HEK293 (cell line): ENCODE measurements at regions not wholly inside any gene's neighbourhood (a gene's known extent, or its start where the extent isn't known, plus 50 kb on each side); places are given as distances from the start of the nearest gene placed in this dataset.

Source experiments
- CTCF ChIA-PET: fragments of 350-600 bp; formaldehyde crosslinking; extraction: SDS; loops from one replicate; lab custom pipeline; 2021; ENCODE audit warnings: antibody characterized with exemption; lab: Yijun Ruan, JAX
- POLR2A ChIA-PET: fragments of 300-600 bp; formaldehyde crosslinking; extraction: SDS; loops from one replicate; lab custom pipeline; 2020; ENCODE audit warnings: antibody characterized with exemption, inconsistent platforms; lab: Yijun Ruan, JAX
- H3K27ac ChIP-seq: fragments of 200-500 bp; sonication (Bioruptor generic); 2 replicates; pipeline ENCODE4 v1.5.1; 2014; ENCODE audit warnings: low read depth, low read length, control low read depth, inconsistent platforms; ENCODE audit errors: extremely low read depth
- H3K36me3 ChIP-seq, 2 experiments: fragments of 200-500 bp in 1 of 2; sonication (Bioruptor generic) in 1 of 2; 1 replicate in 1 of 2; 2 replicates in 1 of 2; pipeline ENCODE4 v1.5.1; 2014 to 2017; ENCODE audit warnings: inconsistent platforms in 2 of 2, low read length in 2 of 2; ENCODE audit not compliant: control insufficient read depth in 2 of 2, insufficient read depth in 1 of 2
- H3K4me1 ChIP-seq: fragments of 200-500 bp; sonication (Bioruptor generic); 2 replicates; pipeline ENCODE4 v1.5.1; 2014; ENCODE audit warnings: mild to moderate bottlenecking, low read length, inconsistent platforms; ENCODE audit not compliant: control insufficient read depth, insufficient read depth
- H3K4me3 ChIP-seq: 2 replicates; pipeline ENCODE4 v1.5.1; 2011; ENCODE audit warnings: low read depth, mild to moderate bottlenecking, control low read depth, low read length, moderate library complexity
- H3K9me3 ChIP-seq: fragments of 200-500 bp; sonication (Bioruptor generic); 2 replicates; pipeline ENCODE4 v1.5.1; 2014; ENCODE audit warnings: low read depth, low read length, inconsistent platforms; ENCODE audit not compliant: control insufficient read depth, insufficient read depth
- KLF7 ChIP-seq: fragments of 450-650 bp; formaldehyde crosslinking; IDR thresholded peaks from 2 replicates; pipeline ENCODE4 v1.5.1; 2016; ENCODE audit warnings: missing biosample characterization, missing genetic modification characterization, borderline replicate concordance
- KLF9 ChIP-seq: fragments of 450-650 bp; formaldehyde crosslinking; IDR thresholded peaks from 2 replicates; pipeline ENCODE4 v1.5.1; 2016; ENCODE audit warnings: missing biosample characterization, missing genetic modification characterization, low read depth
- PRDM1 ChIP-seq: fragments of 450-650 bp; formaldehyde crosslinking; IDR thresholded peaks from 2 replicates; pipeline ENCODE4; 2016; ENCODE audit warnings: missing biosample characterization, missing genetic modification characterization
- SCRT1 ChIP-seq: fragments of 450-650 bp; formaldehyde crosslinking; IDR thresholded peaks from 2 replicates; pipeline ENCODE4 v1.5.1; 2016; ENCODE audit warnings: missing biosample characterization, missing genetic modification characterization, borderline replicate concordance
- SCRT2 ChIP-seq: fragments of 450-650 bp; formaldehyde crosslinking; IDR thresholded peaks from 2 replicates; pipeline ENCODE4 v1.5.1; 2016; ENCODE audit warnings: missing biosample characterization, missing genetic modification characterization
- SETDB1 ChIP-seq: IDR thresholded peaks from one replicate; pipeline ENCODE4 v1.6.1; 2017; ENCODE audit warnings: mild to moderate bottlenecking, low read length, moderate library complexity, mixed read lengths; ENCODE audit not compliant: insufficient read length
- ZBTB1 ChIP-seq: fragments of 450-650 bp; formaldehyde crosslinking; IDR thresholded peaks from 2 replicates; pipeline ENCODE4 v1.5.1; 2016; ENCODE audit warnings: missing biosample characterization, missing genetic modification characterization
- ZBTB17 ChIP-seq: fragments of 450-650 bp; formaldehyde crosslinking; IDR thresholded peaks from 2 replicates; pipeline ENCODE4 v1.5.1; 2016; ENCODE audit warnings: missing biosample characterization, missing genetic modification characterization
- ZBTB8A ChIP-seq: fragments of 450-650 bp; formaldehyde crosslinking; IDR thresholded peaks from 2 replicates; pipeline ENCODE4 v1.5.1; 2016; ENCODE audit warnings: missing biosample characterization, missing genetic modification characterization
- ZEB2 ChIP-seq: fragments of 450-650 bp; formaldehyde crosslinking; IDR thresholded peaks from 2 replicates; pipeline ENCODE4 v1.5.1; 2016; ENCODE audit warnings: missing biosample characterization, missing genetic modification characterization
- ZIC2 ChIP-seq: fragments of 450-650 bp; formaldehyde crosslinking; IDR thresholded peaks from 2 replicates; pipeline ENCODE4 v1.5.1; 2016; ENCODE audit warnings: missing biosample characterization, missing genetic modification characterization
- ZNF140 ChIP-seq: fragments of 450-650 bp; formaldehyde crosslinking; IDR thresholded peaks from 2 replicates; pipeline ENCODE4 v1.5.1; 2016; ENCODE audit warnings: missing biosample characterization, missing genetic modification characterization
- ZNF155 ChIP-seq: fragments of 450-650 bp; formaldehyde crosslinking; IDR thresholded peaks from 2 replicates; pipeline ENCODE4 v1.5.1; 2016; ENCODE audit warnings: missing biosample characterization, missing genetic modification characterization
- ZNF248 ChIP-seq: fragments of 450-650 bp; formaldehyde crosslinking; IDR thresholded peaks from 2 replicates; pipeline ENCODE4 v1.5.1; 2017; ENCODE audit warnings: missing biosample characterization, missing genetic modification characterization
- ZNF292 ChIP-seq: fragments of 450-650 bp; formaldehyde crosslinking; IDR thresholded peaks from 2 replicates; pipeline ENCODE4 v1.5.1; 2016; ENCODE audit warnings: low read depth, missing biosample characterization, missing genetic modification characterization, borderline replicate concordance
- ZNF341 ChIP-seq: fragments of 450-650 bp; formaldehyde crosslinking; IDR thresholded peaks from 2 replicates; pipeline ENCODE4; 2016; ENCODE audit warnings: low read depth, missing biosample characterization, missing genetic modification characterization
- ZNF37A ChIP-seq: fragments of 450-650 bp; IDR thresholded peaks from 2 replicates; pipeline ENCODE4 v1.5.1; 2018; ENCODE audit warnings: missing biosample characterization, missing genetic modification characterization
- ZNF521 ChIP-seq: fragments of 450-650 bp; formaldehyde crosslinking; IDR thresholded peaks from 2 replicates; pipeline ENCODE4 v1.5.1; 2017; ENCODE audit warnings: missing biosample characterization, mild to moderate bottlenecking, missing genetic modification characterization
- ZNF530 ChIP-seq: fragments of 450-650 bp; formaldehyde crosslinking; IDR thresholded peaks from 2 replicates; pipeline ENCODE4 v1.5.1; 2016; ENCODE audit warnings: low read depth, missing biosample characterization, missing genetic modification characterization
- ZNF549 ChIP-seq: fragments of 450-650 bp; IDR thresholded peaks from 2 replicates; pipeline ENCODE4 v1.5.1; 2018; ENCODE audit warnings: missing biosample characterization, missing genetic modification characterization, mild to moderate bottlenecking, inconsistent platforms, moderate library complexity
- ZNF555 ChIP-seq: fragments of 450-650 bp; formaldehyde crosslinking; conservative IDR thresholded peaks from 2 replicates; pipeline ENCODE4 v1.5.1; 2017; ENCODE audit warnings: missing biosample characterization, mild to moderate bottlenecking, missing genetic modification characterization, inconsistent platforms
- ZNF624 ChIP-seq: fragments of 450-650 bp; formaldehyde crosslinking; IDR thresholded peaks from 2 replicates; pipeline ENCODE4 v1.5.1; 2017; ENCODE audit warnings: missing biosample characterization, missing genetic modification characterization
- ZNF707 ChIP-seq: fragments of 450-650 bp; formaldehyde crosslinking; IDR thresholded peaks from 2 replicates; pipeline ENCODE4 v1.5.1; 2016; ENCODE audit warnings: missing biosample characterization, missing genetic modification characterization
- ZNF785 ChIP-seq: fragments of 450-650 bp; formaldehyde crosslinking; IDR thresholded peaks from 2 replicates; pipeline ENCODE4 v1.5.1; 2016; ENCODE audit warnings: missing biosample characterization, missing genetic modification characterization
- ZNF792 ChIP-seq: fragments of 450-650 bp; formaldehyde crosslinking; IDR thresholded peaks from 2 replicates; pipeline ENCODE4 v1.5.1; 2016; ENCODE audit warnings: missing biosample characterization, missing genetic modification characterization
- ZNF843 ChIP-seq: fragments of 450-650 bp; formaldehyde crosslinking; IDR thresholded peaks from 2 replicates; pipeline ENCODE4 v1.5.1; 2016; ENCODE audit warnings: missing biosample characterization, missing genetic modification characterization
- ZXDB ChIP-seq: fragments of 450-650 bp; formaldehyde crosslinking; IDR thresholded peaks from 2 replicates; pipeline ENCODE4 v1.5.1; 2016; ENCODE audit warnings: missing biosample characterization, missing genetic modification characterization
- TF ChIP-seq, protein P1 (sequence below): fragments of 450-650 bp; formaldehyde crosslinking; IDR thresholded peaks from 2 replicates; pipeline ENCODE4 v1.5.1; 2016; ENCODE audit warnings: missing biosample characterization, missing genetic modification characterization
- TF ChIP-seq, protein P2 (sequence below): fragments of 450-650 bp; formaldehyde crosslinking; IDR thresholded peaks from 2 replicates; pipeline ENCODE4 v1.5.1; 2016; ENCODE audit warnings: missing biosample characterization, missing genetic modification characterization
- TF ChIP-seq, protein P3 (sequence below): fragments of 450-650 bp; formaldehyde crosslinking; IDR thresholded peaks from 2 replicates; pipeline ENCODE4 v1.5.1; 2016; ENCODE audit warnings: missing biosample characterization, missing genetic modification characterization

DNA sequence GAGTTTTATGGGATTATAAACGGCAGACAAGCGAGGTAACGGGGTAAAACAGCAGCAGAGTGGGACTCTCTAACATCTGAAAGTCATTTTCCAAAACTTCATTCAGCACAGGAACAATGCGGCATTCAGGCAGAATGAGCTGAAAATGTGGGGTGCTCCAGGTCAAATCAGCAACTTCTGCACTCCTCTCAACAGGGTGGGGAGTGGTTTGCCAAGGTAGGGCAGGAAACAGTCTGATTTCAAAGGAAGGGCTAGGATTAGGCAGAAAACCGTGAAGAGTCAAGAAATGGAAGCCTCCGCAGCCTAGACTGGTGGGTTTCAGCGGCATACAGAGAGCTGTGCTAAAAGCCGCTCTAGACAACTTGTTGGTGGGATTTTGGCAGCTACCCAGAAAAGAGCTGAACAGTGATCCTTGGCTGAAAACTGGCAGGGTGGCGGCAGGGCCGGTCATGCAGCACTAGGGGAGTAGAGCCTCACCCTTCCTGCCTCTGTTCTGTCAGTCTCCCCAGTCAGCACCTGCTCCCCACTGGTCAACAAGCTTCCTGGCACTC is 154.2 kb upstream of the KLF12 start:
- ChIA-PET CTCF (interaction anchor here (0.6 to 2.5 kb wide), 4 partner anchors 8 to 931 kb away, joined by 3 to 5 read pairs (median 3); no protein-coding TSS in a partner anchor), POLR2A (no interaction called here)
- peaks cover 3% of the 10 kb centered on the region; the same call in 1 of the 2 replicates for H3K4me1 ChIP-seq
- H3K36me3 ChIP-seq, result no peaks in the 10 kb centered on the region
- peak overlapping the region; percentile 37; the same call in 1 of the 2 replicates for H3K27ac ChIP-seq
- TF ChIP-seq ZNF341 (tag by site-specific recombination), result 0 out of 2 replicates have a peak, but pooled peaks have one; percentile 10
- no peak for TF ChIP-seq ZNF549 (tag by site-specific recombination)
- peak; percentile 90 for TF ChIP-seq SCRT2 (tag by site-specific recombination)
- no peak for TF ChIP-seq ZNF155 (tag by site-specific recombination)
- peak; percentile 85 for TF ChIP-seq SCRT1
- peak; percentile 95 for TF ChIP-seq ZBTB17 (tag by site-specific recombination)
- TF ChIP-seq ZNF292, result no peak
- TF ChIP-seq ZXDB (tag by site-specific recombination), result no peak
- no peak for TF ChIP-seq ZBTB1 (tag by site-specific recombination)
- no peak for TF ChIP-seq ZNF521 (tag by site-specific recombination)
- TF ChIP-seq ZNF530 (tag by site-specific recombination), result no peak
- peak; percentile 51 for TF ChIP-seq PRDM1 (tag by site-specific recombination)
- no peaks in the 10 kb centered on the region for H3K9me3 ChIP-seq
- H3K4me3 ChIP-seq, result no peak overlapping the region

DNA sequence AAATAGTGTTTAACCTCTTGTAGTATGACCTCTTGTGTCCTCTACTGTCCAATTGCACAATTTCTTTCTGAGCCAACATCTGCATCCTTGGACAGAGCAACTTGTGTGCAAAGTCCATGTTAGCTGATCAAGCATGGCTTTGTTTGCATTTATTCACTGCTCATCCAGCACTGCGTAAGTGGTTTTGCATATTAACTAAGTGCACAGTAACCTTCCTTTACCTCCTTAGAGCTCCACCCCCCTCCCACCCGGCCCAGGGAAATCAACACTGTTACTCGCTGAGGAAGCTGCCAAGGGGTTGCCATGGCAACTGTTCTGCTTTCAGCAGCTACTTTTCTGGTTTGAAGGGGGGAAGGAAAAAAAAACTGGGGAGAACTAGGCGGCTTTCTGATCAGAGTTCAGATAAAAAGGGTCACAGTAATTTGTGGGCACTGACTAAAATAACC is 153.5 kb upstream of the KLF12 start:
- Histone ChIP-seq H3K36me3 (no peaks in the 10 kb centered on the region), H3K4me3 (no peak overlapping the region), H3K4me1 (peaks cover 3% of the 10 kb centered on the region; the same call in 1 of the 2 replicates), H3K27ac (no peak overlapping the region), H3K9me3 (no peaks in the 10 kb centered on the region)
- POLR2A ChIA-PET, result interaction anchor here (1.3 kb wide), 1 partner anchor 153 kb away, joined by 5 read pairs; no protein-coding TSS in a partner anchor
- CTCF ChIA-PET, result interaction anchor here (0.7 to 2.5 kb wide), 5 partner anchors 9 to 353 kb away, joined by 3 to 5 read pairs (median 4); no protein-coding TSS in a partner anchor
- TF ChIP-seq ZBTB8A (tag by site-specific recombination) (no peak), KLF9 (tag by site-specific recombination) (0 out of 2 replicates have a peak, but pooled peaks have one; percentile 8)
- TF ChIP-seq, protein P1, sequence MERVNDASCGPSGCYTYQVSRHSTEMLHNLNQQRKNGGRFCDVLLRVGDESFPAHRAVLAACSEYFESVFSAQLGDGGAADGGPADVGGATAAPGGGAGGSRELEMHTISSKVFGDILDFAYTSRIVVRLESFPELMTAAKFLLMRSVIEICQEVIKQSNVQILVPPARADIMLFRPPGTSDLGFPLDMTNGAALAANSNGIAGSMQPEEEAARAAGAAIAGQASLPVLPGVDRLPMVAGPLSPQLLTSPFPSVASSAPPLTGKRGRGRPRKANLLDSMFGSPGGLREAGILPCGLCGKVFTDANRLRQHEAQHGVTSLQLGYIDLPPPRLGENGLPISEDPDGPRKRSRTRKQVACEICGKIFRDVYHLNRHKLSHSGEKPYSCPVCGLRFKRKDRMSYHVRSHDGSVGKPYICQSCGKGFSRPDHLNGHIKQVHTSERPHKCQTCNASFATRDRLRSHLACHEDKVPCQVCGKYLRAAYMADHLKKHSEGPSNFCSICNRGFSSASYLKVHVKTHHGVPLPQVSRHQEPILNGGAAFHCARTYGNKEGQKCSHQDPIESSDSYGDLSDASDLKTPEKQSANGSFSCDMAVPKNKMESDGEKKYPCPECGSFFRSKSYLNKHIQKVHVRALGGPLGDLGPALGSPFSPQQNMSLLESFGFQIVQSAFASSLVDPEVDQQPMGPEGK (tag by site-specific recombination), result 0 out of 2 replicates have a peak, but pooled peaks have one; percentile 33

DNA sequence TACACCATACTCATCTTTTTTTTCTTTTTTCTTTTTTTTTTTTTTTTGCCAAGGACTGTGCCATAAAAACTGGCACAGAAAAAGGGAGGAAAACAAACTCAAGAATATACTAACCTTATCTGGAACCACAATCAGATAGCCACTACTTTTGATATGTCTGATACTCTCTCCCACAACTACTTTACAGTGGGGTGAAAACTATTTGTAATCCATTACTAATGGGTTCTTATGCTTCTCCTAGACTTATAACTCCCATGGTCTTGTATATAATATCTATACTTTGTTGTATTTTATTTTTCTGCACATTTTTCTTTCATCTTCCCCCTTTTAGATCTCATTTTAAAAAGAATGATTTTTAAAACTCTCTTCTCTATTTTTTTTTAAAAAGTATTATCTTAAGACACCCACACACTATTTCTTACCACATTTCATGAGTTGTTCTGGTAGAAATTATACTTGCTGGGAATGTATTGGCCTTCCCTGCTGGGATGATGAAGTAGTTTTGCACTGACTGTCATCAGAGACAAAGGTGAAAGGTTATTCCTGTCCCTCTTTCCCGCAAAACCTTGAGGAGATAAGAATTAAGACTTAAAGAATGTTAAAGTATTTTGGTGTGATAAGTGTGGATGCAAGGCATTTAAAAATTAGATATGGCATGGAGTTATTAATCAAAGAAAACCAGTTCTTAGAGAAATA is 146.7 kb upstream of the KLF12 start:
- POLR2A ChIA-PET, result no interaction called here
- H3K36me3 ChIP-seq, result no peaks in the 10 kb centered on the region
- CTCF ChIA-PET, result no interaction called here
- TF ChIP-seq ZNF248 (no peak), ZIC2 (no peak), ZNF785 (no peak), ZNF555 (tag by site-specific recombination) (no peak), ZNF707 (tag by site-specific recombination) (no peak), ZNF624 (tag by site-specific recombination) (no peak), KLF7 (no peak), ZNF792 (tag by site-specific recombination) (no peak), ZEB2 (no peak), ZNF140 (tag by site-specific recombination) (no peak), ZNF843 (tag by site-specific recombination) (no peak), SETDB1 (no peak), ZNF37A (tag by site-specific recombination) (no peak)
- TF ChIP-seq, protein P2, sequence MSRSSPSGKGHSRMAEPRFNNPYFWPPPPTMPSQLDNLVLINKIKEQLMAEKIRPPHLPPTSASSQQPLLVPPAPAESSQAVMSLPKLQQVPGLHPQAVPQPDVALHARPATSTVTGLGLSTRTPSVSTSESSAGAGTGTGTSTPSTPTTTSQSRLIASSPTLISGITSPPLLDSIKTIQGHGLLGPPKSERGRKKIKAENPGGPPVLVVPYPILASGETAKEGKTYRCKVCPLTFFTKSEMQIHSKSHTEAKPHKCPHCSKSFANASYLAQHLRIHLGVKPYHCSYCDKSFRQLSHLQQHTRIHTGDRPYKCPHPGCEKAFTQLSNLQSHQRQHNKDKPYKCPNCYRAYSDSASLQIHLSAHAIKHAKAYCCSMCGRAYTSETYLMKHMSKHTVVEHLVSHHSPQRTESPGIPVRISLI (tag by site-specific recombination), result no peak
- TF ChIP-seq, protein P3, sequence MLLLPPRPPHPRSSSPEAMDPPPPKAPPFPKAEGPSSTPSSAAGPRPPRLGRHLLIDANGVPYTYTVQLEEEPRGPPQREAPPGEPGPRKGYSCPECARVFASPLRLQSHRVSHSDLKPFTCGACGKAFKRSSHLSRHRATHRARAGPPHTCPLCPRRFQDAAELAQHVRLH (tag by site-specific recombination), result no peak

More for the DNA sequence above, 146.7 kb upstream of the KLF12 start:
- Histone ChIP-seq H3K9me3 (no peaks in the 10 kb centered on the region), H3K4me1 (no peaks in the 10 kb centered on the region), H3K4me3 (no peak overlapping the region), H3K27ac (no peak overlapping the region)
